GM12865 (cell line): ENCODE measurements at regions not wholly inside any gene's neighbourhood (a gene's known extent, or its start where the extent isn't known, plus 50 kb on each side); places are given as distances from the start of the nearest gene placed in this dataset.

ENCODE experiments used
- DNase-seq: peaks from one replicate; pipeline ENCODE4 v3.0.0; 2010; ENCODE audit warnings: low read depth
- H3K4me3 ChIP-seq: 2 replicates; pipeline ENCODE4 v1.5.1; 2011; ENCODE audit warnings: mild to moderate bottlenecking, low read depth, low read length, control low read depth
- TF ChIP-seq, protein P1 (sequence below): IDR thresholded peaks from 2 replicates; pipeline ENCODE4 v1.5.1; 2011; ENCODE audit warnings: low read length, control low read depth, low read depth, inconsistent platforms; ENCODE audit not compliant: insufficient read depth; ENCODE audit errors: missing control alignments

DNA sequence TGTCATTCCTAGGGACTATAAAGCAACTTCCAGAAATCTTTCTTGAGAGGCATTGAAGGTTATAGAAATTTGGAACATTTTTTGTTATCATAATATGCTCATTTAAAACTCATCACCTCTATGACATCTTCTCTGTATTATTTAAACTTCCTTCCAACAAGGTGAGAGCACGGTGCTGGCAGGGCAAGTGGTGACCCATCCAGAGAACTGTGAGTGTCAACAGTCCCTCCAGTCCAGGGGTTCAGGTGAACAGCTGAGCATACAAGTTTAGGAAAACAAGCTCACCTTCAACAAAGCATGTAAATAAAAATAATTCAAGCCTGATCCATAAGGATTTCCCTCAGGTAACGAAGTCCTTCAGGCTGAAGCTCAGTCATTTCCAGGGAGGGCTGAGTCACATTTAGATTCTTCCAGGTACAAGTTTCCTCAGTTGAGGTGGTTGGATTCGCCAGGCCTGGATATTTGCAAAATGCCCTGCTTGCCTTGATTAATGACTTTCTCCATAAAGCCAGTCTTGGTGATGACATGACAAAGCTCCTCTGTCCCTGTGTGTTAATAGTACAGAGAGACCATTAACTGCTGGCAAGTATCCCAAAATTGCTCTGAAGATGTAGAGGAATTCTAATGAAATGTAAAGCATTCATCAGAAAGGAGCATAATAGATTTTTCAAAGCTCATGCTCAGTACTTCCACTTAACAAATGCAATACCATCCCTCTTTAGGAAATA lies 263.6 kb upstream of the GADL1 start:
- TF ChIP-seq, protein P1, sequence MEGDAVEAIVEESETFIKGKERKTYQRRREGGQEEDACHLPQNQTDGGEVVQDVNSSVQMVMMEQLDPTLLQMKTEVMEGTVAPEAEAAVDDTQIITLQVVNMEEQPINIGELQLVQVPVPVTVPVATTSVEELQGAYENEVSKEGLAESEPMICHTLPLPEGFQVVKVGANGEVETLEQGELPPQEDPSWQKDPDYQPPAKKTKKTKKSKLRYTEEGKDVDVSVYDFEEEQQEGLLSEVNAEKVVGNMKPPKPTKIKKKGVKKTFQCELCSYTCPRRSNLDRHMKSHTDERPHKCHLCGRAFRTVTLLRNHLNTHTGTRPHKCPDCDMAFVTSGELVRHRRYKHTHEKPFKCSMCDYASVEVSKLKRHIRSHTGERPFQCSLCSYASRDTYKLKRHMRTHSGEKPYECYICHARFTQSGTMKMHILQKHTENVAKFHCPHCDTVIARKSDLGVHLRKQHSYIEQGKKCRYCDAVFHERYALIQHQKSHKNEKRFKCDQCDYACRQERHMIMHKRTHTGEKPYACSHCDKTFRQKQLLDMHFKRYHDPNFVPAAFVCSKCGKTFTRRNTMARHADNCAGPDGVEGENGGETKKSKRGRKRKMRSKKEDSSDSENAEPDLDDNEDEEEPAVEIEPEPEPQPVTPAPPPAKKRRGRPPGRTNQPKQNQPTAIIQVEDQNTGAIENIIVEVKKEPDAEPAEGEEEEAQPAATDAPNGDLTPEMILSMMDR = no peak
- no peak for DNase-seq
- no peak overlapping the region for H3K4me3 ChIP-seq

DNA sequence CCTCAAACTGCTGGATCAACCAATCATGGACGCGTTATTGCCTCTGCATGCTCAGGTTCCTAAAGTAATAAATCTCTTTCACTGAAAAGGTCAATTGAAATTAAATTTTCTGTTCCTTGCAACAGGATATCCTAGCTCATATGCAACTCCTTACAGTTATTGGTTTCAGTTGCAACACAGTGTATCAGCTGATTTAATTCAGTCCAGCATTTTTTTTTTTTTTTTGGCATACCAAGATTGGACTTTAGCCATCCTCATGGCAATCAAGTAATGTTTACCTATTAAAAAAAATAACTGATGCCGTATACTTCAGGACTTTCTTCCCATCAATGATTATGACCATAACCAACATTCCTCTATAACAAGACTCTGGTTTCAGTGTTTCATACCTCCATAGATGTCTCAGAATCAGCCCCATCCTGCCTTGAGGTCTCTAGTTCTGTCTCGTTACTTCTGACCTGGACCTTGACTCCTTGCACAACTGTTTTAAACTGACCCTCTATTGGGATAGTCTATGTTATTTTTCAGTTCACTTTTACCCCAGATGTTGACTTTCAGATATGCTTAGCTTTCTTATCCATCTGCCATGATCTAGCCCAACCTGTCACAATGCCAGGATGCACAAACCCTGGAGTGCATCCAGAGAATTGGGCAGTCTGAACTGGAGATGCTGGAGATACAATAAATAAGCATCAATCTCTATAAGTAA lies 265.0 kb upstream of the GADL1 start:
- TF ChIP-seq, protein P1 = no peak
- no peak overlapping the region for H3K4me3 ChIP-seq

DNA sequence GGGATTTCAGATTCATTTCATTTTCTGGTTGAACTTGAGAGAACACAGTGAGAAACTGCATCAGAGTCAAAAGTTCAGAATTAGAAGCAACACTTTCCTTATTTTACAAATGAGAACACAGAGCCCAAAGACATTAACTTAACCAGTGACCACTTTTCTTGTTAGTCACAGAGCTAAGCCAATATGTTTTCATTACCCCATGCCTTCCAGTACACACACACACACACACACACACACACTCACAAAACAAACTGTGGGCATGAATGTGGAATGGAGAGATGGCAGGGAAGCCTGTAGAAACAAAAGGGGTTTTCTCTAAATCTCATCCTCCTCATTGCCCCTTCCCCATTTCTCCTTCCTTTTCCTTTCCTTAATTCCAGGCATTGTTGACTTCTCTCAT lies 267.4 kb upstream of the GADL1 start:
- H3K4me3 ChIP-seq = no peak overlapping the region
- TF ChIP-seq, protein P1 = no peak
- DNase-seq = no peak

More for the DNA sequence above, 265.0 kb upstream of the GADL1 start:
- DNase-seq = no peak

DNA sequence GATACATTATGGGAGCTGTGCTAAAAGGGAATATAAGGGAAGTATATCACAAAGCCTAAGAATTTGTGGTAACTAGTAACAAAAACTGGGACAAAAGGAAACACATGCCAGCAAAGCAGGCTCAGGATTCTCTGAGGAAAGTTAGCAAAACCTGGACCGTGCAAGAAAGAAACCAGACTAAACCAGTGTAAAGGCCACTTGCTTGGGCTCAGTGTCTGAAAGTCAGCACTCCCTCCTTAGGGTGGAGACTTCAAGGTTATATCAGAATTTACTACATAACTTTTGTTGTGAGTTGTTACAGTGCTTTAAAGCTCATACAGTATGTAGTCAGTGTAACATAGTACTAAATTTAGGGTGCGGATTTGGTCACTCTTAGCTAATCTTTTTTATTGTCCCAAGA lies 269.9 kb upstream of the GADL1 start:
- no peak overlapping the region for H3K4me3 ChIP-seq
- TF ChIP-seq, protein P1 = no peak
- no peak for DNase-seq

DNA sequence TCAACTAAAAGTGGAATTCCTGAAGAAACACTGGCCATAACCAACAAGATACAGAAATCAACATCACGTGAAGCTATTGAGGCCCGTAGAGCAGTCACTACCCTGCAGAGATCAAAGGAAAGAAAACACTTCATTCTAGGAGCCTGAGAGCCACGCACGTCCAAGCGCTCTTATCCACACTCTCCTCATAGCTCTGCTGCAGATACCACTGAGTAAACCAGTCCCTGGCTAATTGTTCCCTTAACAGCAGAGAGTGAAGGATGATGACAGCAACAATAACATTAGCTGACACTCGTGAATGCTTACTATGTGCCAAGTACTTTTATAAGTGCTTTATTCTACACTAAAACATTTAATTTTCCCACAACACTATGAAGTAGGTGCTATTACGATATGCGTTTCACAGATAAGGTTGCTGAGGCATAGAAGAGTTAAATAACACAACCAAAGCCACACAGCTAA lies 271.0 kb upstream of the GADL1 start:
- TF ChIP-seq, protein P1 = no peak
- no peak for DNase-seq

DNA sequence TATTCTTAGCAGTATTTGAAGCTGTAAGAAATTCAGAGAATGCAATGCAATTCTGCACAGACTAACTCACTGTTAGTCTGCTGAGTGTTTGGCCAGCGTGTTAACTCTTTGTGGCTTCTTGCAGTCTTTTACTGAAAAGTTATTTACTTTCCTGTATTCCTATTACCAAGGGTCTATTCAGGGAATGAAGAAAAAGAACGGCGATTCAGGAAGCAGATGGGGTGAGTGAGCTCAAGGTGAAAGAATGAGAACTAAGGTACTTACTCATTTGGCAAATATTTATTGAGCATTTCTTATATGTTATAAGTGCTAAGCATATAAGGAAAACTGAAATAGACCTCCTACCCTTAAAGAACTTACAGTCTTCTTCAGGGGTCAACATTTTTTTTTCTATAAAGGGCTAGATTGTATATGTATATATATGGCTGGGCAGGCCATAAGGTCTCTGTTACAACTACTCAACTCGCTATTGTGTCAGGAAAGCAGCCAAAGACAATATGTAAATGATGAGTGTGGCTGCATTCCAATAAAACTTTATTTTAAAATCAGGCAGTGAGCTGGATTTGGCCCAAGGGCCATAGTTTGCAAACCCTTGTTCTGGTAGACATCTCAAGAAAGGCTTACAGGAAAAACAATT lies 271.9 kb upstream of the GADL1 start:
- H3K4me3 ChIP-seq = no peak overlapping the region
- DNase-seq = no peak
- TF ChIP-seq, protein P1 = no peak

More for the DNA sequence above, 271.0 kb upstream of the GADL1 start:
- no peak overlapping the region for H3K4me3 ChIP-seq
